Heart right ventricle (tissue), 16 donors: ENCODE measurements at regions not wholly inside any gene's neighbourhood (a gene's known extent, or its start where the extent isn't known, plus 50 kb on each side); places are given as distances from the start of the nearest gene placed in this dataset.
A peak's percentile ranks its signal among the peaks of the same experiment; 100 is the strongest.

ENCODE experiments used
- ATAC-seq, 8 donors: fragments of 200-7000 bp; cut with Tn5 transposase; one replicate each; pipeline ENCODE4 v1.9.1; 2020; ENCODE audit warnings: mild to moderate bottlenecking in 8 of 8, moderate library complexity in 8 of 8, moderate number of reproducible peaks in 1 of 8
- DNase-seq, 2 donors: peaks; one replicate each; pipeline ENCODE4 v3.0.0-alpha.2; 2020
- H3K27ac ChIP-seq, 10 donors: fragments of 200-600 bp; sonication (generic) in 2 of 10; one replicate each; pipeline versions ENCODE4 v1.5.0 to v1.8.0; 2020 to 2022; ENCODE audit warnings: mild to moderate bottlenecking in 3 of 10
- H3K27me3 ChIP-seq, 7 donors: fragments of 200-600 bp; one replicate each; pipeline ENCODE4 v1.8.0; 2021 to 2022; ENCODE audit warnings: mild to moderate bottlenecking in 2 of 7
- H3K36me3 ChIP-seq, 9 donors: fragments of 200-600 bp; sonication (generic) in 1 of 9; one replicate each; pipeline versions ENCODE4 v1.5.0 to v1.8.0; 2020 to 2022; ENCODE audit warnings: mild to moderate bottlenecking in 2 of 9
- H3K4me1 ChIP-seq, 9 donors: fragments of 200-600 bp; sonication (generic) in 1 of 9; one replicate each; pipeline versions ENCODE4 v1.5.0 to v1.8.0; 2020 to 2022; ENCODE audit warnings: mild to moderate bottlenecking in 4 of 9
- H3K4me3 ChIP-seq, 10 donors: fragments of 200-600 bp; sonication (generic) in 2 of 10; one replicate each; pipeline versions ENCODE4 v1.5.0 to v1.8.0; 2020 to 2022; ENCODE audit warnings: mild to moderate bottlenecking in 7 of 10, moderate library complexity in 2 of 10
- H3K9me3 ChIP-seq, 11 donors: fragments of 200-600 bp in 10 of 11; sonication (generic) in 2 of 11; one replicate each; pipeline versions ENCODE4 v1.5.0 to v1.8.0; 2013 to 2022; ENCODE audit warnings: mild to moderate bottlenecking in 2 of 11, control low read depth in 1 of 11, moderate library complexity in 1 of 11
- CTCF ChIP-seq, 9 donors: fragments of 200-600 bp; sonication (generic) in 2 of 9; IDR thresholded peaks; one replicate each; pipeline versions ENCODE4 v1.5.0 to v1.8.0; 2021 to 2022; ENCODE audit warnings: antibody characterized with exemption in 9 of 9, mild to moderate bottlenecking in 5 of 9, moderate library complexity in 1 of 9
- WGBS, 2 donors: extraction: QIAGEN DNeasy Blood & Tissue Kit; methylation state at CpG; one replicate each; pipeline ENCODE4 v1.1.7; 2013; ENCODE audit warnings: inconsistent platforms in 1 of 2; 5-methylcytosine and 5-hydroxymethylcytosine counted together
- intact Hi-C, 10 donors: fragments of 100-400 bp; cut with DNase I; formaldehyde crosslinking; loops; one replicate each; pipeline versions ENCODE4 v1.11.1 to v1.14.2; 2022
- donor health status: Arrhythmogenic right ventricular cardiomyopathy.
- donor health status: ischemic (EF 13 %, LVEDD 7.1; RV severe dilation, severe dysfunction).
- donor health status: healthy with polysubstance abuse.
- donor health status: DM: no; HTN: yes; CAD: no.
- donor health status: DM: no; HTN: no; CAD: no.
- donor health status: ischemic (EF 25% LVEDD 6.9; RV normal size, moderate dysfunction).
- donor health status: ischemic (EF 25% LVEDD 5.7; RV mildly dilated, moderate dysfunction).
- donor health status: healthy.
- donor health status: DM: yes; HTN: yes; CAD: no.
- donor health status: Ischemic cardiomyopathy.
- donor health status: ischemic (EF 35%, LVEDD 5.7; RV mildly dilated, moderate dysfunction).
- donor health status: nonischemic (EF 11% LVEDD 7.7; RV severe dilation, severe dysfunction).
- donor health status: DM: yes; HTN: yes; CAD: no.
- donor health status: PGD.
- donor health status: ischemic (EF 29% LVEDD 5.4; RV normal size, mild dysfunction).
- donor health status: nonischemic (EF 23%, LVEDD 6.1; RV moderate dilation, normal function).

- 22 to 26% methylated on average over 1 of the region's 1 CpG for WGBS, 2 donors
- ATAC-seq, result peak in 4 of 8 donors; percentile 25 to 70 (median 59)
Observed at GRCh38 chr1:163864207-163864606, 542.5 kb downstream of the NUF2 start.

GRCh38 chr1:163866564-163866963 is 544.8 kb downstream of the NUF2 start:
- intact Hi-C loops, result no loop called here
- no peak for DNase-seq
- H3K27me3 ChIP-seq, result no peaks in the 10 kb centered on the region
- WGBS, 2 donors, result 61 to 70% methylated on average over 2 of the region's 2 CpGs
- H3K36me3 ChIP-seq, result no peaks in the 10 kb centered on the region
- peaks cover 0 to 27% (median 4%) of the 10 kb centered on the region in 11 donors for H3K9me3 ChIP-seq
- H3K4me3 ChIP-seq, result no peak overlapping the region
- peak in 6 of 8 donors; percentile 55 to 87 (median 68) for ATAC-seq
- no peak for TF ChIP-seq CTCF (IDR thresholded peaks at IDR 0.05)
- peak overlapping the region in 5 of 10 donors; percentile 9 to 58 (median 38) for H3K27ac ChIP-seq
- H3K4me1 ChIP-seq, result peaks cover 0 to 9% (median 0%) of the 10 kb centered on the region in 9 donors

More at GRCh38 chr1:163864207-163864606, 542.5 kb downstream of the NUF2 start:
- no peak overlapping the region for H3K4me3 ChIP-seq
- H3K4me1 ChIP-seq, result peaks cover 0 to 9% (median 0%) of the 10 kb centered on the region in 9 donors
- H3K27me3 ChIP-seq, result no peaks in the 10 kb centered on the region
- no peak for TF ChIP-seq CTCF (IDR thresholded peaks at IDR 0.05)
- peaks cover 0 to 29% (median 4%) of the 10 kb centered on the region in 11 donors for H3K9me3 ChIP-seq
- peak in 1 of 2 donors; percentile 10 for DNase-seq
- no peak overlapping the region for H3K27ac ChIP-seq
- intact Hi-C loops, result no loop called here
- H3K36me3 ChIP-seq, result no peaks in the 10 kb centered on the region

GRCh38 chr1:163870666-163871065 is 548.9 kb downstream of the NUF2 start:
- Histone ChIP-seq H3K4me1 (peaks cover 0 to 8% (median 0%) of the 10 kb centered on the region in 9 donors), H3K27ac (no peak overlapping the region), H3K27me3 (no peaks in the 10 kb centered on the region), H3K36me3 (no peaks in the 10 kb centered on the region), H3K9me3 (peaks cover 0 to 17% (median 2%) of the 10 kb centered on the region in 11 donors), H3K4me3 (no peak overlapping the region)
- WGBS, 2 donors, result 41 to 61% methylated on average over 2 of the region's 2 CpGs
- intact Hi-C loops, result no loop called here
- TF ChIP-seq CTCF (IDR thresholded peaks at IDR 0.05), result no peak
- ATAC-seq, result no peak
- DNase-seq, result no peak

GRCh38 chr1:163872067-163872466 is 550.3 kb downstream of the NUF2 start:
- DNase-seq (no peak), ATAC-seq (peak in 6 of 8 donors; percentile 16 to 61 (median 48))
- no peak for TF ChIP-seq CTCF (IDR thresholded peaks at IDR 0.05)
- H3K9me3 ChIP-seq, result peaks cover 0 to 17% (median 2%) of the 10 kb centered on the region in 11 donors
- intact Hi-C loops, result no loop called here
- no peaks in the 10 kb centered on the region for H3K36me3 ChIP-seq
- 48 to 52% methylated on average over 4 of the region's 4 CpGs for WGBS, 2 donors
- peaks cover 0 to 14% (median 0%) of the 10 kb centered on the region in 9 donors for H3K4me1 ChIP-seq
- H3K27me3 ChIP-seq, result no peaks in the 10 kb centered on the region
- H3K4me3 ChIP-seq, result no peak overlapping the region
- H3K27ac ChIP-seq, result peak overlapping the region in 3 of 10 donors; percentile 13 to 48 (median 38)
